HG02642 (cell line): ENCODE measurements at regions not wholly inside any gene's neighbourhood (a gene's known extent, or its start where the extent isn't known, plus 50 kb on each side); places are given as distances from the start of the nearest gene placed in this dataset.
"Not testable (repeated sequence)": the region's sequence is repeated elsewhere in the genome, so short reads cannot be mapped to it uniquely, and the experiment has no call there.

ENCODE experiments used
- ATAC-seq: cut with Tn5 transposase; IDR thresholded peaks from one replicate; pipeline ENCODE4 v1.9.1; 2021; ENCODE audit warnings: mild to moderate bottlenecking; ENCODE audit not compliant: unreplicated experiment, poor library complexity

DNA sequence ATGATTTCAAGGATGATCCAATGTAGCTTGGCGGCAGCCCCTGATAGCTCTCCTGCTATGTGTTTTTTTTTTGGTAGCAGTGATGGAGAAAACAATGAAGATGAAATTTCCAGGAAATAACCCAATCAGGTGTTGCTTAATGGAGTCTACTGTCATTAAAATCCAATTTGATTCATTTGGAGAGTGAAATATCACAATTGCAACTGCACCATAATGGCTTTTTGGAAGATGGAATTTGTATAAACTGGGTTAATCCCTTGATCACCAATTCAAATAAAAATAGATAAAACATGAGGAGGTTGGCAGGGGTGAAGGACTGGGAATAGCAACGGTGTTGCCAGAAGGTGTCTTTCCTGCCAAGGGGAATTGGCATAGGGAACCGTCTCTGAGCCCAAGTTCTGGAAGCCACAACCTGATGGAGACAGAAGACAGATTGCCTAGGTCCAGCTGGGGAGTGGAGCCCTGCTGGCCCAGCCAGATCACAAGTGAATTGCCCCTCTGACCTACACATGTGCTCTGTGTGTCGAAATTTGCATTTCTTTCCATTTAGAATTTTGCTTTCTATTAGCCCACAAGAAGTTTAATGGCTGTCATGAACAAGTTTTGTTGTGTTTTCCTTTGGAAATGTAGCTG, 170.3 kb upstream of the SPRED2 start:
- ATAC-seq: no peak

DNA sequence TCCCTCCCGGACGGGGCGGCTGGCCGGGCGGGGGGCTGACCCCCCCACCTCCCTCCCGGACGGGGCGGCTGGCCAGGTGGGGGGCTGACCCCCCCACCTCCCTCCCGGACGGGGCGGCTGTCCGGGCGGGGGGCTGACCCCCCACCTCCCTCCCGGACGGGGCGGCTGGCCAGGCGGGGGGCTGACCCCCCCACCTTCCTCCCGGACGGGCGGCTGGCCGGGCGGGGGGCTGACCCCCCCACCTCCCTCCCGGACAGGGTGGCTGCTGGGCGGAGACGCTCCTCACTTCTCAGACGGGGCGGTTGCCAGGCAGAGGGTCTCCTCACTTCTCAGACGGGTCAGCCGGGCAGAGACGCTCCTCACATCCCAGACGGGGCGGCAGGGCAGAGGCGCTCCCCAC, 168.5 kb upstream of the SPRED2 start:
- ATAC-seq: not testable (repeated sequence)

DNA sequence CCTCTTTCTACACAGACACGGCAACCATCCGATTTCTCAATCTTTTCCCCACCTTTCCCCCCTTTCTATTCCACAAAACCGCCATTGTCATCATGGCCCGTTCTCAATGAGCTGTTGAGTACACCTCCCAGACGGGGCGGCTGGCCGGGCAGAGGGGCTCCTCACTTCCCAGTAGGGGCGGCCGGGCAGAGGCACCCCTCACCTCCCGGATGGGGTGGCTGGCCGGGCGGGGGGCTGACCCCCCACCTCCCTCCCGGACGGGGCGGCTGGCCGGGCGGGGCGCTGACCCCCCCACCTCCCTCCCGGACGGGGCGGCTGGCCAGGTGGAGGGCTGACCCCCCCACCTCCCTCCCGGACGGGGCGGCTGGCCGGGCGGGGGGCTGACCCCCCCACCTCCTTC, 168.0 kb upstream of the SPRED2 start:
- not testable (repeated sequence) for ATAC-seq

DNA sequence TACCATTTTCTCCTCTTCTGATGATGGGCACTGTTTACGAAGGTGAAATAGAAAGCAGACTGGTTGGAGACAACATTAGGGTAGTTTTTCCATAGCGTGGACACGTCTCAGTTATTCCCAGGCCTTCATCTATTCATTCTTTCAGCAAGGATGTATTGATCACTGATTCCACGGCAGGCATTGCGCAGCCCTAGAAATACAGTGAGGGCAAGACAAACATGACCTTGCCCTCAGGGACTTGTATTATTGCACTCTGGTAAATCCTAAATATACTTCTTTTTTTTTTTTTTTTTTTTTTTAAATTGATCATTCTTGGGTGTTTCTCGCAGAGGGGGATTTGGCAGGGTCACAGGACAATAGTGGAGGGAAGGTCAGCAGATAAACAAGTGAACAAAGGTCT, 167.3 kb upstream of the SPRED2 start:
- no peak for ATAC-seq

DNA sequence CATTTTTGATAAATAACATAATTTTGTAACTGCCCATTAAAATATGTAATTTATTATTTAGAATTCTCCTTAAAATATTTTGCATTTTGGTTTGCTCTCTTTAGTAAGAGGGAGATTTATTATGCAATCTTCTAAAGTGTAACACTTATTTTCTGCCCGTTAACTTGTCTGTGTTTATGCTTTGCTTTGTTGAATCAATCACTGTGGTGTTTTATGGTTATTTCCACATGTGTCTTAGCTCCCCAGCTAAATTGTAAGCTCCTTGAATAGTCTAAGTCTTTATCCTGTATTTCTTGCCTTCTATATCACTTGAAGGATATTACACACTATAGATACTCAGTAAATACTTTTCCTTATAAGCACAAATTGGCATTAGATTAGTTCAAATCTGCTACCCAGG, 166.6 kb upstream of the SPRED2 start:
- ATAC-seq: no peak

DNA sequence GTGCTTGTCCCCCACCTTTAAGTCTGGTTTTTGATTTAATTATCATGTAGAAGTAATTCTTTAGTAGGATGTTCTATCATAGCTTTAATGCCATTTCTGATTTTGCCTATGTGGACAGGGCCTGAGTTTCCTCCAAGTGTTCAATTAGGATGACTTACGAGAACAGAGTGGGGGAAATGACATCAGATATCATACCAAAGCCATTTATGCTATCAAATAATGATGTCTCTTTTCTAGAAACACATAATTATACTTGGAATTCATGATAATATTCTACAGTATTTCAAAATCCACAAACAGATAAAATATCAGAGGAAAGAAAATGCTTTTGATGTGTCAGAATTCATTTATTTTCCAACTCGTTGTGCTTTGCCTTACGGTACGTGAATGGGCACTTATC, 165.9 kb upstream of the SPRED2 start:
- ATAC-seq: no peak

DNA sequence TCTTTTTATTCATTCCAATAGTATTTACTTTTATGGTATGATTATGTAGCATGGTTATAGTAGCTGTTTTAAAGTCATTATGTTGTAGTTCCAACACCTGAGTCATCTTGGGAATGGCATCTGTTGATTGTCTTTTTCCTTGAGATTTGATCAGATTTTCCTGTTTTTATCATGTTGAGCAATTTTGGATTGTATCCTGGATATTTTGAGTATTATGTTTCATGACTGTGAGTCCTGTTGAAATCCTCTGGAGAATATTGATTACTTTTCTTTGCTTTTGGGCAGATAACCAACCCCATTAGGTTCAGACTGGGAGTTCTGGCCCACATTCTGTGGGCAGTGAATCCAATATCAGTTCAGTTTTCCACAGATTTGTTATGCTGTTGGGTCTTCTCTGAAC, 163.2 kb upstream of the SPRED2 start:
- ATAC-seq: no peak

DNA sequence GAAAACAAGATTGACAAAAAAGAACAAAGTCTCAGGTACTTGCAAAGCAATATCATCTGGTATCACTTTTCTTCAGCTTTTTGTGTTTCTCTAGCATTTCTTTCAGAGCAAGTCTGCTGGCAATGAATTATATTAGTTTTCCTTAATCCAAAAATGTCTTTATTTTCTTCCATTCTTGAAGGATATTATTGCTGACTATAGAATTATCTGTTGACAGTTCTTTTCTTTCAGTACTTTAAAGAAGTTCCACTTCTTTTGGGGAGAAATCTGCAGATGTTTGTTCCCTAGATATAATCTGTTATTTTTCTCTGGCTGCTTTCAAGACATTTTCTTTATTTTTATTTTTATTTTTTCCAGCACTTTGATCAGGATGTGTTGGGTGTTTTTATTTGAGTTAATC, 161.8 kb upstream of the SPRED2 start:
- no peak for ATAC-seq

DNA sequence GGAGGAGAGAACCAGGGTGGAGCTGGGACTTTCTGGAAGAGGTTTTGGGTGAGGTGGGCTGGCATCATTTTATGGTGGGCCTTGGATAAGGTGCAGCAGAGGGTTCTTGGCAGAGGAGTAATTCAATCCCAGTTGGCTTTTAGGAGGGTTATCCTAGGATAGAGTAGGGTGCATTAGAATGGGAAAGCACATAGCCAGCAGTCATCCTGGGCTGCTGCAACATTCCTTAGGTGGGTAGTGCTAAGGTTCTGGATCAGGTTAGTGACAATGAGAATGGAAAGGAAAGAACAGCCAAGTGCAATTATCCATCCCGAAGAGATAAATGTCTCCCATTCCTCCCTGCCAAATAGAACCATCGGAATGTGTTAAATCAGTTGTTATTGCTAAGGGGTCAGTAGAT, 157.3 kb upstream of the SPRED2 start:
- ATAC-seq: no peak

DNA sequence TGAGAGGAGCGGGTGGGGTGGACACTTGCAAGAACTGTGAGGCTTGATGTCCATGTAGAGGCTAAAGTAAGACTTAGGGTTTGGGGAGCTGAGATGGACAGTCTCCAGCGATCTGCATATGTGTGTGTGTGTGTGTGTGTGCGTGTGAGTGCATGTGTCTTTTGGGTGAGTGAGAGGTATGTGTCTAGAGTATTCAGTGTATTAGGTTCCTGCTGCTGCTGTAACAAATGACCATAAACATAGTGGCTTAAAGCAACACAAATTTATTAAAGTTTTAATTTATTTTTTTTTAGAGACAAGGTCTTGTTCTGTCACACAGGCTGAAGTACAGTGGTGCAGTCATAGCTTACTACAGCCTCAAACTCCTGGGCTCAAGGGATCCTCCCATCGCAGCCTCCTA, 155.4 kb upstream of the SPRED2 start:
- no peak for ATAC-seq

DNA sequence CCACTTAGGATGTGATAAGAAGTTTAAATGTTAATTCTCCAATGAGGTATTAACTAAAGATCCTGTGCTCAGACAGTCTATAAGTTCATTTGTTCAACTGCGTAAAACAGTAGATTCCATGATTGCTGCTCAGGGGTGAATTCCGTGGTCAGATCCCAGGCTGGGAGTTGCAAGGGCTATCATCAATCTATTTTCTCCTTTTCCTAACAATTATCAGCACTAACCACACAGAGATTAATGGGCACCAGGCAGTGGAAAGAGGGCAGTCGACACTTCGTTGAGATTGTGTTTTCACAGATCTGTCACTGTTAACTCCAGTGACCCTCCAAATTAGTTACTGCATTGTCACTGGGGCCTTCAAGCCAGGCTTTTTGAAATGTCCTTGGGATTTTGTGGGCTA, 154.1 kb upstream of the SPRED2 start:
- no peak for ATAC-seq

DNA sequence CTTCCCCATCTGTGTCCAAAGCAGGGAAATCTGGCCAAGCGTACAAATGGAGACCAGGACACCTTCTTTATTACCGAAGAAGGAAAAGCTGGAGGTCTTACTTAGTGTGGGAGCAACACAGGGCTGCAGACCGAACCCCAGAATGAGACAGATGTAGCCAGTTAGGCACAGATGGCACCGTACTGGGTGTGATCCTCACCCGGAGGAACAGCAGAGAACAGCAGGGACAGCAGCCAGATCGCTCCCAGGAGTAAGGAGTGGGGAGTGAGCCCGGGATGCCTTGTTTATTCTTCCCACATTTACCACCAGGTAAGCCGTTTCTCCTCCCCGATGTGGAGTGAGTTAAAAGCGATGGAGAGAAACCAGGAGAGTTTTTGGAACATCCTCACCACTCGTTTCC, 150.7 kb upstream of the SPRED2 start:
- no peak for ATAC-seq

DNA sequence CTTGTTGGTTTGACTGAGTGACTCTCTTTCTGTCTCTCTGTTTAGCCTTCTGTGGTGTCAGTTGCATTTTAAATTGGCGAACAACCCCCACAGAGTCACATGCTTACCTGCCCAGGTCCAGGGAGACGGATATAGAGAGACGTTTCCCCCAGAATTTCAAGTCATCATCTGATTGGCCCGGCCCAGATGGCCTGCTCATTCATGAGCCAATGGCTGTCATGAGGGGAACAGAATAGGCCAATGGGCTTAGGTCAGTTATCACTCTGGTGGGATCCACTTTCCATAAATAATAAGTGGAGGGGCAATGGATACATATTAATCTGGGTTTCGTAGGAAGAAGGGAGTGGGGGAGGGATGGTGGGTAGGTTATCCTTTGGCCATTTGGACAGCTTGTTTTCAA, 150.0 kb upstream of the SPRED2 start:
- ATAC-seq: no peak

DNA sequence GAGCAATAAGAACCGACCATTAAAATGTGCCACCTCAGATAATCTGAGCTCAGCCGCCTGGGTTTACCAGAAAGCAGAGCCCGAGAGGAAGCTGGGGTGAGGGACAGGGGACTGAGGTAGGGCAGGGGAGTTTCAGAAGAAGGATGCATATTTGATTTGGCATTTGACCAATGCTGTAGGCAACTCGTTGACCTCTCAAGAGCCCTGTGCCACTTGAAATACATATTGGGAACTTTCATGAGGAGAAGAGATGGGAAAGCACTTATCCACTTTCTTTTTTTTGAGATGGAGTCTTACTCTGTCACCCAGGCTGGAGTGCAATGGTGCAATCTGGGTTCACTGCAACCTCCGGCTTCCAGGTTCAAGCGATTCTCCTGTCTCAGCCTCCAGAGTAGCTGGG, 148.4 kb upstream of the SPRED2 start:
- ATAC-seq: no peak

DNA sequence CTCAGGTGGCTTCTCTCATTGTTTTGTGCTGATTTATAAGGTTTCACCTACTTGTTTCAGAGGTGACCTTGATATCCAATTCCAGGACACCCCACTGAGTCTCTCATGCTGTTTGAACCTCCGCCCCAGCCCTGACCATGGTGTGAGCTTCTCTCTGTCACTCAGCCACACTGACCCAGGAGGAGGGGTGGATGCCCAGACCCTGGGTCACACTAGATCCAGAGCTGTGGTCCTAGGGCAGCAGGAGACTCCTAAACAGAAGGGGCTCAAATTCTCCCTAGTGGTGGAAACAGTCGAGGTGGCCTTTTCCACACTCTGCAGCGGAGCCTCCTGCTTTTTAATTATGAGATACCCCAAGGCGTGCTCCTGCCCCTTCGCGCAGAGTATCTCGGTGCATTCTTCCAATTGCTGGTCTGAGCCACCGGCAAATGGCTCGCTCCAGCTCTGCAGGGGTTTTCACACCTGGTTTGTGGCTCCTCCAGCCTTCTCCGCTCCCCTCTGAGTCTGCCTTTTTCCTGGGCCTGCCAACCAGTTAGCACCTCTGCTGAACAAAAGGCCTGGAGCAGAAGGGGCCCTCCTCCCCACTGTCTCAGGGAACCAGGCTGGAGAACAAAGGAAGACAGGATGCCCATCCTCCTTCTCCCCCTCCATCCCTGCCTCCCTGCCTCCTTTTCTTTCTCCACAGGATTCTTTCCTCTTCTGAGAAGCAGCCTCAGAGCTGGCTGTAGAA, 147.3 kb upstream of the SPRED2 start:
- ATAC-seq: no peak

DNA sequence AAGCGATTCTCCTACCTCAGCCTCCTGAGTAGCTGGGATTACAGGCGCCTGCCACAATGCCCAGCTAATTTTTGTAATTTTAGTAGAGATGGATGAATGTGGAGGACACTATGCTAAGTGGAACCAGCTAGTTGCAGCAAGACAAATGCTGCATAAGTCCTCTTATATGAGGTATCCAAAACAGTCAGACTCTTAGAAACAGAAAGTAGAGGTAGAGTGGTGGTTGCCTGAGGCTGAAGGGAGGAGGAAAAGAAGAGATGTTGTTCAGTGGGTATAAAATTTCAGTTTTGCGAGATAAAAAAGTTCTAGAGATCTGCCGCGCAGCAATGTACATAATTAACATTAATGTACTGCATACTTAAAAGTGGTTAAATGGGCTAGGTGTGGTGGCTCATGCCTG, 145.3 kb upstream of the SPRED2 start:
- ATAC-seq: no peak

DNA sequence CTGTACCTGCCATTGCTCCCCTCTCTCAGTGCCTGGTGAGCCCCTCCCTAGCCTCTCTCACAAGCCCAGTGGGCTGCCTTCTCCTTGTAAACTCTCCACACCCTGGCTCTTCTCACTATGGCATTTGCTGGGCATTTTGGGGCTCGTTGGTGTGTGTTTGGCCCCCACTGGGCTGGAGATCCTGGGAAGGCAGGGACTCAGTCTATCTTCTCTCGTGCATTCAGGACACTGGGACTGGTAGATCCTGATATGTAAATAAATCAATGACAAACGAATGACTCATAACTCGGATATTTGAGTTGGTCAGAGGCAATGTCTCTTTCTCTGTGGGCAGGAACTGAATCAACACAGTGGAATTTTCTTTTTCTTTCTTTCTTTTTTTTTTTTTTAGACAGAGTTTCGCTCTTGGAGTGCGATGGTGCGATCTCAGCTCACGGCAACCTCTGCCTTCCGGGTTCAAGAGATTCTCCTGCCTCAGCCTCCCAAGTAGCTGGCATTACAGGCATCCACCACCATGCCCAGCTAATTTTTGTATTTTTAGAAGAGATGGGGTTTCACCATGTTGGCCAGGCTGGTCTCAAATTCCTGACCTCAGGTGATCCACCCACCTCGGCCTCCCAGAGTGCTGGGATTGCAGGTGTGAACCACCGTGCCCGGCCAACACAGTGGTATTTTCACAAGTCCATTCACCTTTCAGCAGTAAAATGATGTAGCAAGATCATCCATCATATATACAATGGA, 144.6 kb upstream of the SPRED2 start:
- ATAC-seq: no peak

DNA sequence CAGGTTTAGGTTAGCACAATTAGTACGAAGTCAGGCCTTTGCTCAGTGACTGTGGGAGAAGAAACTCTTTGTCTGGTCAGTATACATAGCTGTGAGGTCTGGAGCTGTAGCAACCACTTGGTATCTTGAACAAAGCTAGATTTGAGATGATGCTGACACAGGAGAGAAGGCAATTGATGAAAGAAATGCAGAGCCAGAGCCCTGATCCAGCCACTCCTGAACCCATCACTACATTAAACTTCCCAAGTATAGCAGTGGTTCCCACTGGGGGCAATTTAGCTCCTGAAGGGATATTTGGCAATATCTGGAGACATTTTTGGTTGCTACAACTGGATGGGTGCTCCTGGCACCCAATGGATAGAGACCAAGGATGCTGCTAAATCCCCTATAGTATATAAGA, 143.9 kb upstream of the SPRED2 start:
- ATAC-seq: no peak

DNA sequence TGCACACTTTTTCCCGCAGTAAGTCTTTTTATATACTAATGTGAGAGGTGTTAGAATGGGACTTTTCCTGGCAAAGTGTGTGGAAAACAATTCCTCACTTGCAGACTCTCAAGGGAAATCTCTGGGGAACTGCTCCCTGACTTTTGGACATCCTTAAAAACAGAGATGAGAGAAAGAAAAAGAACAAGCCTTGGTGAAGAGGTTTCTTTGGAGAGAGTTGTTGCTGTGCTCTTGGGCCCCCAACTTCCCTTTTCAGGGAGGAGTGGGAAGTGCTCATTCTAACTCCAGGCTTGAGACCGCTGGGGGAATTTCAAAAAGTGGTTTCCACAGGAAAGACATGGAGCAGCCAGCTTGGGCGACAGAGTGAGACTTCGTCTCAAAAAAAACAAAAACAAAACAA, 142.6 kb upstream of the SPRED2 start:
- no peak for ATAC-seq

DNA sequence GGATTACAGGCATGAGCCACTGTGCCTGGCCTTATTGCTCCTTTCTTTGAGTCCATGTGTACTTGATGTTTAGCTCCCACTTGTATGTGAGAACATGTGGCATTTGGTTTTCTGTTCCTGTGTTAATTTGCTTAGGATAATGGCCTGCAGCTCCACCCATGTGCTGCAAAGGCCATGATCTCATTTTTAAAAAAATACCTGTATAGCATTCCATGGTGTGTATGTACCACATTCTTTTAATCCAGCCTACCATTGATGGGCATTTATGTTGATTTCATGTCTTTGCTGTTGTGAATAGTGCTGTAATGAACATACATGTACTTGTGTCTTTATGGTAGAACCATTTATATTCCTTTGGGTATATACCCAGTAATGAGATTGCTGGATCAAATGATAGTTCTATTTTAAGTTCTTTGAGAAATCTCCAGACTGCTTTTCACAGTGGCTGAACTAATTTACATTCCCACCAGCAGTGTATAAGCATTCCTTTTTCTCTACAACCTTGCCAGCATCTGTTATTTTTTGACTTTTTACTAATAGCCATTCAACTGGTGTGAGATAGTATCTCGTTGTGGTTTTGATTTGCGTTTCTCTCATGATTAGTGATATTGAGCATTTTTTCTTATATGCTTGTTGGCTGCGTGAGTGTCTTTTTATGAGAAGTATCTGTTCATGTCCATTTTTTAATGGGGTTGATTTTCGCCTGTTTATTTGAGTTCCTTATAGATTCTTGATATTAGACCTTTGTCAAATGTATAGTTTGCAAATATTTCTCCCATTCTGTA, 136.4 kb upstream of the SPRED2 start:
- ATAC-seq: not testable (repeated sequence)

DNA sequence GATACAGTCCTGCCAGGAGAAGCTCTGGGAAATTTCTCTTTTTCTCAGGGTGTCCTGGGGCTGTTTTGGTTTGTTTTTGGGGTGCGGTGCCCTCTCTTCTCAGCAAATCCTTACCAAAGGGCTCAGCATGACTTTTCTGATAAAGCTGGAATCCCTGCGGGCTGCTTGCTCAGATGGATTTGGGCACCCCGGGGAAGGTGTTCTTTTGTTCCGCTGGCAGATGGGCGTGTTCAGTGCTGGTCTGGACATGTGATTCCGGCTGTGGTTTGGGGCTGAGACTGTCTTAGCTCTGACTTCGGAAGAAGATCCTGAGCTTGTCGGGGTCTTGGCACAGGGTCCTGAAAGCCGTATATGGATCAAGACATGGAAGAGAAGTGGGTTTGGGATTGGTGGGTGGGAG, 134.2 kb upstream of the SPRED2 start:
- ATAC-seq: no peak
